Body of pancreas (tissue), 4 donors: ENCODE measurements at regions not wholly inside any gene's neighbourhood (a gene's known extent, or its start where the extent isn't known, plus 50 kb on each side); places are given as distances from the start of the nearest gene placed in this dataset.

Experiments
- ATAC-seq: fragments of 150-250 bp; one replicate; pipeline ENCODE4 v1.9.1; 2016
- DNase-seq, 4 donors: peaks; one replicate each; pipeline ENCODE4 v3.0.0-alpha.2; 2019
- H3K27ac ChIP-seq, 4 donors: fragments of 200-600 bp; sonication (generic); 1 replicate in 3 of 4; 2 replicates in 1 of 4; pipeline versions ENCODE4 v1.5.1 to v1.6.1; 2016 to 2019; ENCODE audit warnings: mild to moderate bottlenecking in 1 of 4, mixed read lengths in 1 of 4, moderate library complexity in 1 of 4
- H3K27me3 ChIP-seq, 2 donors: fragments of 200-600 bp; sonication (generic); one replicate each; pipeline ENCODE4 v1.6.0; 2016; ENCODE audit warnings: mild to moderate bottlenecking in 1 of 2
- H3K36me3 ChIP-seq, 2 donors: fragments of 200-600 bp; sonication (generic); replicated peaks in 1 of 2; 2 replicates each; pipeline ENCODE4 v1.5.1; 2016; ENCODE audit warnings: low read depth in 2 of 2; ENCODE audit not compliant: insufficient read depth in 1 of 2
- H3K4me1 ChIP-seq: fragments of 200-600 bp; sonication (generic); one replicate; pipeline ENCODE4 v1.6.0; 2016
- H3K4me3 ChIP-seq, 2 donors: fragments of 200-600 bp; sonication (generic); 1 replicate in 1 of 2; 2 replicates in 1 of 2; pipeline ENCODE4 v1.5.1; 2016 to 2019
- H3K9me3 ChIP-seq, 3 donors: fragments of 200-600 bp; sonication (generic); 1 replicate in 2 of 3; 2 replicates in 1 of 3; pipeline ENCODE4 v1.5.1; 2016
- POLR2A ChIP-seq, 3 donors: fragments of 450-650 bp; IDR thresholded peaks; one replicate each; pipeline ENCODE4 v1.6.1; 2016; ENCODE audit warnings: antibody characterized with exemption in 3 of 3, mild to moderate bottlenecking in 2 of 3
- WGBS, 2 donors: methylation state at CpG; one replicate each; pipeline ENCODE4 v1.1.5; 2017; 5-methylcytosine and 5-hydroxymethylcytosine counted together
- intact Hi-C: fragments of 100-400 bp; cut with DNase I; formaldehyde crosslinking; loops from one replicate; pipeline ENCODE4 v1.15.1; 2023
- TF ChIP-seq, protein P1 (sequence below), 7 experiments: fragments of 450-650 bp in 4 of 7; fragments of 200-600 bp in 3 of 7; sonication (generic) in 3 of 7; IDR thresholded peaks; one replicate each; pipeline ENCODE4 v1.5.1; 2016 to 2019; ENCODE audit warnings: antibody characterized with exemption in 7 of 7

DNA sequence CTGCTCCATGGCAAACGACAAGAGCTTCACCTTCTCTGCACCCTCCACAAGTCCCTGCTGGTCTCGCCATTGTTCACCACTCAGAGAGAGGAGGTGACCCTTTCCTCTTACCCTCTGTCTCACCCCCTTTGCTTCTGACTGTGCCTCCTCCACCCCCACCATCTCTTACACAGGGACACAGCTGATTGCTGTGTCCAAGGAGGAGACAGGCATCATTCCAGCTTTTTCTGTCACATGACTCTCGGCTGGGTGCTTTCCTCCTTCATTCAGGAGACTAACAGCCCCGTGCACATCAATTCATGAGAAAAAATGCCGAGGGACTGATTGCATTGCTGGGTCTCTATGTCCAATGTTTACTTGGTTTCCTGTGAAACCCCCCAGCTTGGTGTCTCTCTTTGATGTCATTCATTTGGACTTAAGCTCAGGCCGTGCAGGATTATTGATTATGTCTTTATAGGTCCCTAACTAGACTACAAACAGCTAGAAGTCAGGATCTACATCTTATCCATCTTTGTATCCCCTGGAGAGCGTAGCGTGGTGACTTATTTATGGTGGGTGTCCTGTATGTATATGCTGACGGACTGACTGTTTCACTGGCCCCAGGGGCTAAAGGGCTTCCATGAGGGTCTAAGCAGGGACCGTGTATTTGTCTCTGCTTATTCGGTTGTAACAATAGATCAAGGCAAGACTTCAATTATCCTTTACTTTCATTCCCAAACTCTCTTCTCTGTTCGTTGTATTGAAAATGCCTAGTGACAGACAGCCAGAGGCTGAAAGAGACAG is 82.2 kb upstream of the CDH13 start:
- Histone ChIP-seq H3K27ac (no peak overlapping the region), H3K4me1 (no peaks in the 10 kb centered on the region), H3K27me3 (no peaks in the 10 kb centered on the region), H3K9me3 (no peaks in the 10 kb centered on the region), H3K36me3 (no peaks in the 10 kb centered on the region), H3K4me3 (no peak overlapping the region)
- TF ChIP-seq, protein P1, sequence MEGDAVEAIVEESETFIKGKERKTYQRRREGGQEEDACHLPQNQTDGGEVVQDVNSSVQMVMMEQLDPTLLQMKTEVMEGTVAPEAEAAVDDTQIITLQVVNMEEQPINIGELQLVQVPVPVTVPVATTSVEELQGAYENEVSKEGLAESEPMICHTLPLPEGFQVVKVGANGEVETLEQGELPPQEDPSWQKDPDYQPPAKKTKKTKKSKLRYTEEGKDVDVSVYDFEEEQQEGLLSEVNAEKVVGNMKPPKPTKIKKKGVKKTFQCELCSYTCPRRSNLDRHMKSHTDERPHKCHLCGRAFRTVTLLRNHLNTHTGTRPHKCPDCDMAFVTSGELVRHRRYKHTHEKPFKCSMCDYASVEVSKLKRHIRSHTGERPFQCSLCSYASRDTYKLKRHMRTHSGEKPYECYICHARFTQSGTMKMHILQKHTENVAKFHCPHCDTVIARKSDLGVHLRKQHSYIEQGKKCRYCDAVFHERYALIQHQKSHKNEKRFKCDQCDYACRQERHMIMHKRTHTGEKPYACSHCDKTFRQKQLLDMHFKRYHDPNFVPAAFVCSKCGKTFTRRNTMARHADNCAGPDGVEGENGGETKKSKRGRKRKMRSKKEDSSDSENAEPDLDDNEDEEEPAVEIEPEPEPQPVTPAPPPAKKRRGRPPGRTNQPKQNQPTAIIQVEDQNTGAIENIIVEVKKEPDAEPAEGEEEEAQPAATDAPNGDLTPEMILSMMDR (IDR thresholded peaks at IDR 0.05) = no peak
- no peak for TF ChIP-seq POLR2A (IDR thresholded peaks at IDR 0.05)
- DNase-seq (no peak), ATAC-seq (no peak)
- 23 to 27% methylated on average over 12 of the region's 12 CpGs for WGBS, 2 donors
- intact Hi-C loops = no loop called here

DNA sequence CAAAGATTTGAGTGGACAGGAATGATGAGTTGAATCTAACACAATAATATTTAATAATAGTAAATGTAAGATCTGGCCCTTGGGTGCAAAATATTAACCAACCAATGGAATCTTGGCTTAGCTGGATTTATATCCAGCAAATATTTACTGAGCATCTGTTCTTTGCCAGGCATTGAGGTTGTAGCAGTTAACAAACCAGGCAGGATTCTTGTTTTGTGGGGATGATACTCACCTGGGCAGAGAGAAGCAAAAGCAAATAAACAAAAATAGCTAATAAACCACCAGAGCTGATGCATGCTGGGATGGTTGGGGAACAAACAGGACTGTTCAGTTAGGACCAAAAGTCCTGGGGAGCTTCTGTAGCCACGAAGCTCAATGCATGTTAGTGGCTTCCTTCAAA is 84.1 kb upstream of the CDH13 start:
- Histone ChIP-seq H3K27ac (no peak overlapping the region), H3K36me3 (no peaks in the 10 kb centered on the region), H3K4me3 (no peak overlapping the region), H3K4me1 (no peaks in the 10 kb centered on the region), H3K9me3 (no peaks in the 10 kb centered on the region), H3K27me3 (no peaks in the 10 kb centered on the region)
- intact Hi-C loops = no loop called here
- TF ChIP-seq POLR2A (IDR thresholded peaks at IDR 0.05) = no peak
- TF ChIP-seq, protein P1 (IDR thresholded peaks at IDR 0.05) = no peak
- WGBS, 2 donors = 38 to 79% methylated on average over 1 of the region's 1 CpG
- DNase-seq = no peak
- ATAC-seq = no peak

DNA sequence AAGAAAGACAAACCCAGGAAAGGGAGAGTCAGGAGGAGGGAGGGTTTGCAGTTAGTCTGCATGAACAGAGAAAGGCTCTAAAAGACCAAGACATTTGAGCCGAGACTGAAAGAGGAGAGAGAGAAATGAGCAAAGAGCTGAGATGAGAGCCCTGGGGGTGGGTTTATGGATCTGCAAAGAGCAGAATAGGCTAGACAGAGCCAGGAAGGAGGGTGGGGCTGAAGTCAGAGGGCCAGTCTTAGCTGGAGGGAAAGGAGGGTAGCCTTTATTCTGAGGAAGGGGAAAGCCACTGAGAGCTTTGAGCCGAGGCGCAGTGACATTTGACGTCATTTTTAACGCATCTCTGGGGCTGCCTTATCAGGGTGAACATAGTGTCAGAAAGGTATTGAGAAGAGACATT is 85.7 kb upstream of the CDH13 start:
- TF ChIP-seq, protein P1 (IDR thresholded peaks at IDR 0.05) = no peak
- TF ChIP-seq POLR2A (IDR thresholded peaks at IDR 0.05) = no peak
- ATAC-seq = no peak
- 59 to 69% methylated on average over 5 of the region's 5 CpGs for whole genome bisulfite sequencing, 2 donors

DNA sequence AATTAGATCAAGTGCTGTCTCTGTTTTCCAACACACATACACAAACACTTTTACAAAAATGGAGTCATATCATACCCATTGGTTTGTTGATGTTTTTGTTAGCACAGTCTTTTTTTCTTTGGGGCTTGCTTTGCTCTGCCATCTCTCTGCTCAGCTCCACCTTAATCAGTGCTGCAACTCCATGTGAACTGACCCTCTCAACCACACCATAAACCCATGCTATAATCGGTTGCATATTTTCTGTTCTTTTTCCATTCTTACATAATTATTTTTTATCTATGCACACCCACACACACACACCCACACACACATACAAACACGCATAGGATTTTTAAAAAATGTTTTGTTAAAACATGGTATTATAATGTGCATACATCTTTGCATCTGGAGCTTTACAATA is 91.0 kb upstream of the CDH13 start:
- Histone ChIP-seq H3K27me3 (no peaks in the 10 kb centered on the region), H3K9me3 (no peaks in the 10 kb centered on the region), H3K4me3 (no peak overlapping the region), H3K36me3 (no peaks in the 10 kb centered on the region), H3K27ac (no peak overlapping the region), H3K4me1 (no peaks in the 10 kb centered on the region)
- WGBS, 2 donors = 48 to 52% methylated on average over 2 of the region's 2 CpGs
- intact Hi-C loops = no loop called here
- ATAC-seq (no peak), DNase-seq (no peak)
- TF ChIP-seq, protein P1 (IDR thresholded peaks at IDR 0.05) = no peak
- TF ChIP-seq POLR2A (IDR thresholded peaks at IDR 0.05) = no peak

More for the DNA sequence above, 85.7 kb upstream of the CDH13 start:
- intact Hi-C loops = no loop called here
- Histone ChIP-seq H3K27ac (no peak overlapping the region), H3K36me3 (no peaks in the 10 kb centered on the region), H3K4me1 (no peaks in the 10 kb centered on the region), H3K9me3 (no peaks in the 10 kb centered on the region), H3K4me3 (no peak overlapping the region), H3K27me3 (no peaks in the 10 kb centered on the region)
- DNase-seq = no peak

DNA sequence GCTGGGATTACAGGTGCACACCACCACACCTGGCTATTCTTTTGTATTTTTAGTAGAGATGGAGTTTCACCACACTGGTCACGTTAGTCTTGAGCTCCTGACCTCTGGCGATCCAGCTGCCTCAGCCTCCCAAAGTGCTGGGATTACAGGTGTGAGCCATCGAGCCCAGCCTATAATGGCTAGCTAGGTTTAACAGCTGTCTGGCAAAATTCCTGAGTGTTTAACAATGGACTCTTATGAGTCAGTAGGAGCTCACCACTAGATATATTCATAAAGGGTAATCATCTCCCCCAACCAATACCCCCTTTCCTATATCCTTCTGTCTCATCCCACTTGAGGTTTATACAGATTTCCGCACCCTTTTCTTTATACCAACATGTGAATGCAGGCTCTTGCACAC is 91.5 kb upstream of the CDH13 start:
- intact Hi-C loops = no loop called here
- no peak overlapping the region for H3K4me3 ChIP-seq
- DNase-seq (no peak), ATAC-seq (no peak)
- no peaks in the 10 kb centered on the region for H3K9me3 ChIP-seq
- no peak overlapping the region for H3K27ac ChIP-seq
- H3K4me1 ChIP-seq = no peaks in the 10 kb centered on the region
- WGBS, 2 donors = 58 to 66% methylated on average over 4 of the region's 4 CpGs
- H3K36me3 ChIP-seq = no peaks in the 10 kb centered on the region
- TF ChIP-seq, protein P1 (IDR thresholded peaks at IDR 0.05) = no peak
- no peak for TF ChIP-seq POLR2A (IDR thresholded peaks at IDR 0.05)
- no peaks in the 10 kb centered on the region for H3K27me3 ChIP-seq
